ENCODE measurements at regions not wholly inside any gene's neighbourhood (a gene's known extent, or its start where the extent isn't known, plus 50 kb on each side); places are given as distances from the start of the nearest gene placed in this dataset.

DNA sequence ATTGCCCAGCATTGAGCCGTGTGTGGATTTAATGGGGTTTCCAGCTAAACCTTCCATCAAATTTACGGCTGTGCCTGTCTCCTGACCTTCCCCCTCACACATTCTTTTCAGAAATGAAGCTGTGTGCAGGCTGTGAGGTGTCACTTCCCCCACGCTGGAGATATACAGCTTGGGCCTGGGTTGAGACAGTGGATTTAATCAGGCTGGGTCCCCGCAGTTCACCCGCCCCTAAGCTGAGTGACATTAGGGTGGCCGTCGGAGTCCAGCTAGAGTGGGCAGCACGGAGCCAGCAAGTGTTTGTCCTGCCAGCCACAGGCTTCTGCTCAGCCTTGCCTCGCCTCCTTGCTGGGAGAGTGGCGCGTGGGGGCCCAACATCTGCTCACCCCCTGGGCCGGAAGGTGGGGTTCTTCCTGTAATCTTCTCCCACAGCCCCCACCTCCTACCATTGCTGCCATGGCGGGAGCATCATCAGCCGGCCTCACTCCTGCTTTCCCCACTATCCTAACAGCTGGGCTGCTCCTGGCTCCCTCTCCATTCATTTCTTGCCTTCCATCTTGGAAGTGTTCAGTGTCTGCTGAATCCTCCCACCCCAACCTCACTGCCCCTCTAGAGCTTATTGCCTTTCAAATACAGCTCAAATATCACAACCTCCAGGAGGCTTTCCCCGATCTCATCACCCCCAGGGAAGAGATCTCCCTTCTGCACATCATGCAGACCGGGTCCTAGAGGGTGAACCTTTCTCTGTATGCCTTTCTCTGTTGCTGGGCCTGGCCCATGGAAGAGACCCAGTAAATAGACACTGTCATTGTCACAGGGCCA, 149.0 kb downstream of the GLI2 start:
- H3K9ac ChIP-seq (replicated peaks; ENCODE audit: extremely low read depth, insufficient read depth, low read length): no peak overlapping the region
- FAIRE-seq: no peak
- H3K9me1 ChIP-seq (replicated peaks; ENCODE audit: control insufficient read depth, extremely low read depth, insufficient read depth, low read length): no peaks in the 10 kb centered on the region
- no peak for DNase-seq (ENCODE audit: low read depth, low spot score)
- TF ChIP-seq JUN (IDR thresholded peaks at IDR 0.05; ENCODE audit: borderline replicate concordance, insufficient read depth, insufficient read length, low read depth): no peak
- no peak for TF ChIP-seq MYC (IDR thresholded peaks at IDR 0.05; ENCODE audit: low read depth, low read length)
- TF ChIP-seq CTCF (IDR thresholded peaks at IDR 0.05; ENCODE audit: extremely low read depth in 1 of 2, insufficient read depth in 1 of 2, low read depth in 1 of 2, low read length in 2 of 2): no peak
- no peak for TF ChIP-seq POLR2AphosphoS5 (IDR thresholded peaks at IDR 0.05; ENCODE audit: insufficient read depth, low read depth, low read length)
- no peak for TF ChIP-seq EZH2 (IDR thresholded peaks at IDR 0.05; ENCODE audit: borderline replicate concordance, low read depth, low read length, severe bottlenecking)
- no peaks in the 10 kb centered on the region for H3K79me2 ChIP-seq (ENCODE audit: control insufficient read depth, insufficient read depth, low read length)
- intact Hi-C loops (cut with micrococcal nuclease): no loop called here
- H2AFZ ChIP-seq (ENCODE audit: low read depth, low read length): no peak overlapping the region
- no peak overlapping the region for H3K4me2 ChIP-seq (ENCODE audit: insufficient read depth, low read length)
- ChIA-PET POLR2A (no interaction called here), CTCF (interaction anchor here (0.6 to 1.4 kb wide), 2 partner anchors 17 to 189 kb away, joined by 3 to 4 read pairs; no protein-coding TSS in a partner anchor)
- no peak overlapping the region for H3K4me3 ChIP-seq (replicated peaks in 1 of 3; ENCODE audit: insufficient read depth in 1 of 3, low read depth in 1 of 3, low read length in 3 of 3)
- peaks cover 5 to 8% of the 10 kb centered on the region in 2 experiments for H3K27me3 ChIP-seq (ENCODE audit: control insufficient read depth in 2 of 2, insufficient read depth in 2 of 2, low read length in 2 of 2)
- dilution Hi-C loops (cut with MboI; ENCODE audit: extremely low pct_ligation_motif_present, low sequenced_read_pairs): no loop called here
- H3K36me3 ChIP-seq (ENCODE audit: control insufficient read depth in 2 of 2, extremely low read depth in 1 of 2, insufficient read depth in 2 of 2, low read length in 2 of 2): no peaks in the 10 kb centered on the region
- no peak overlapping the region for H3K27ac ChIP-seq (ENCODE audit: insufficient read depth, low read depth, low read length)
- H3K9me3 ChIP-seq (replicated peaks; ENCODE audit: control insufficient read depth, insufficient read depth, low read length): no peaks in the 10 kb centered on the region
- H3K4me1 ChIP-seq (ENCODE audit: control insufficient read depth, extremely low read depth, insufficient read depth, low read length): no peaks in the 10 kb centered on the region
- H4K20me1 ChIP-seq (replicated peaks; ENCODE audit: control insufficient read depth, extremely low read depth, insufficient read depth, low read length): no peaks in the 10 kb centered on the region
- BruUV-seq (replicated peaks): no TSS peak
